AG08395 (cell line): ENCODE measurements at regions not wholly inside any gene's neighbourhood (a gene's known extent, or its start where the extent isn't known, plus 50 kb on each side); places are given as distances from the start of the nearest gene placed in this dataset.

Experiments
- DNase-seq: peaks from one replicate; pipeline ENCODE4 v3.0.0; 2012; ENCODE audit warnings: mixed read lengths, low spot score

- no peak for DNase-seq
Measured at GRCh38 chr2:67709835-67710234, 312.7 kb downstream of the ETAA1 start.

GRCh38 chr2:67712484-67712883 lies 315.4 kb downstream of the ETAA1 start:
- no peak for DNase-seq

- no peak for DNase-seq
Measured at GRCh38 chr2:67713376-67713775, 316.2 kb downstream of the ETAA1 start.

GRCh38 chr2:67716895-67717396 lies 319.8 kb downstream of the ETAA1 start:
- DNase-seq, result no peak

GRCh38 chr2:67717692-67718091 lies 320.6 kb downstream of the ETAA1 start:
- no peak for DNase-seq

GRCh38 chr2:67719351-67719750 lies 322.2 kb downstream of the ETAA1 start:
- DNase-seq, result no peak

GRCh38 chr2:67721516-67721915 lies 324.4 kb downstream of the ETAA1 start:
- DNase-seq, result no peak

- no peak for DNase-seq
Measured at GRCh38 chr2:67724261-67724660, 327.1 kb downstream of the ETAA1 start.

GRCh38 chr2:67725731-67726130 lies 328.6 kb downstream of the ETAA1 start:
- DNase-seq, result no peak

- DNase-seq, result no peak
Measured at GRCh38 chr2:67726416-67726815, 329.3 kb downstream of the ETAA1 start.

GRCh38 chr2:67727131-67727530 lies 330.0 kb downstream of the ETAA1 start:
- no peak for DNase-seq

- DNase-seq, result no peak
Measured at GRCh38 chr2:67727623-67728022, 330.5 kb downstream of the ETAA1 start.

GRCh38 chr2:67729474-67729873 lies 332.3 kb downstream of the ETAA1 start:
- DNase-seq, result no peak

- DNase-seq, result peak; percentile 45
Measured at GRCh38 chr2:67733517-67733916, 329.3 kb downstream of the C1D start.

GRCh38 chr2:67752199-67752598 lies 310.6 kb downstream of the C1D start:
- DNase-seq, result no peak

GRCh38 chr2:67752969-67753368 lies 309.8 kb downstream of the C1D start:
- DNase-seq, result peak; percentile 38

GRCh38 chr2:67755156-67755882 lies 307.5 kb downstream of the C1D start:
- DNase-seq, result no peak

- no peak for DNase-seq
Measured at GRCh38 chr2:67760995-67761394, 301.8 kb downstream of the C1D start.

GRCh38 chr2:67771380-67771779 lies 291.4 kb downstream of the C1D start:
- no peak for DNase-seq

GRCh38 chr2:67772216-67773170 lies 290.3 kb downstream of the C1D start:
- DNase-seq, result no peak

- no peak for DNase-seq
Measured at GRCh38 chr2:67773851-67774250, 289.0 kb downstream of the C1D start.

- no peak for DNase-seq
Measured at GRCh38 chr2:67776276-67776675, 286.5 kb downstream of the C1D start.

- no peak for DNase-seq
Measured at GRCh38 chr2:67777010-67777409, 285.8 kb downstream of the C1D start.
